ENCODE measurements at regions not wholly inside any gene's neighbourhood (a gene's known extent, or its start where the extent isn't known, plus 50 kb on each side); places are given as distances from the start of the nearest gene placed in this dataset.

DNA sequence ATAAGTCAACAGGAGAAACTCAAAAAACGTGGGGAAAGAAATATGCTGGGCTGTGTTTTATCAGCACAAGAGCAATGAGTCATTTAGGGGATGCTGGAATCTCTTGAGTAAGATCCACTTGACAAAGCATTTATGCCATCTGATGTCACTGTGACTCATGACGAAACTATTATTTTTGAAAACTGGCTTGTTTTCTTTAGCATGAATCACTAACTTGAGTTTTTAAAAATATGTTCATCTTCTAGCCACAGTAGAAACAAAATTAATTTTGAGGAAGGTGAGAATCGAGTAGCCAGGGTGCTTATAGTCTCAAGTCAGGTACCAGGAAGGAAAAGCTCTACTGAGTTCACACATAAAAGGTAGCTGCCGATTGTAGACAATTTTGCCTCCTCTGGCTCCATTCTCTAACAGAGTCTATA is 456.2 kb upstream of the MGAT4C start (continued):
- TF ChIP-seq GLIS2 (tag by site-specific recombination; IDR thresholded peaks at IDR 0.05) (no peak), MYNN (tag by site-specific recombination; IDR thresholded peaks at IDR 0.05; ENCODE audit: borderline replicate concordance) (no peak), ZNF549 (tag by site-specific recombination; IDR thresholded peaks at IDR 0.05) (no peak), ZNF239 (tag by site-specific recombination; IDR thresholded peaks at IDR 0.05) (no peak), ZFP3 (tag by site-specific recombination; IDR thresholded peaks at IDR 0.05; ENCODE audit: low read depth) (no peak), ZNF175 (tag by site-specific recombination; IDR thresholded peaks at IDR 0.05) (no peak), ZNF433 (tag by site-specific recombination; IDR thresholded peaks at IDR 0.05; ENCODE audit: low read depth) (no peak), ZBTB1 (tag by site-specific recombination; IDR thresholded peaks at IDR 0.05) (no peak), ZNF2 (tag by site-specific recombination; IDR thresholded peaks at IDR 0.05) (no peak), ZNF639 (tag by site-specific recombination; IDR thresholded peaks at IDR 0.05) (peak; percentile 72), ZNF560 (tag by site-specific recombination; IDR thresholded peaks at IDR 0.05; ENCODE audit: borderline replicate concordance) (no peak), PRDM1 (tag by site-specific recombination; IDR thresholded peaks at IDR 0.05) (no peak), ZNF677 (tag by site-specific recombination; IDR thresholded peaks at IDR 0.05) (no peak), ZNF658 (tag by site-specific recombination; IDR thresholded peaks at IDR 0.05) (no peak), KLF16 (tag by site-specific recombination; IDR thresholded peaks at IDR 0.05) (no peak), ZEB2 (tag by site-specific recombination; IDR thresholded peaks at IDR 0.05) (peak; percentile 86; the same call in 1 of the 2 replicates), ZSCAN16 (tag by site-specific recombination; IDR thresholded peaks at IDR 0.05) (no peak), ZNF518A (tag by site-specific recombination; conservative IDR thresholded peaks at IDR 0.05; ENCODE audit: low read depth) (no peak), ZNF704 (tag by site-specific recombination; IDR thresholded peaks at IDR 0.05) (no peak), ZNF16 (tag by site-specific recombination; IDR thresholded peaks at IDR 0.05; ENCODE audit: low read depth) (no peak), ZNF76 (tag by site-specific recombination; IDR thresholded peaks at IDR 0.05; ENCODE audit: borderline replicate concordance, low read depth) (no peak), ZNF26 (tag by site-specific recombination; IDR thresholded peaks at IDR 0.05) (no peak), ZNF626 (tag by site-specific recombination; IDR thresholded peaks at IDR 0.05) (no peak), KLF9 (tag by site-specific recombination; IDR thresholded peaks at IDR 0.05; ENCODE audit: low read depth) (no peak), ZNF157 (tag by site-specific recombination; IDR thresholded peaks at IDR 0.05) (no peak)
- TF ChIP-seq, protein P1, sequence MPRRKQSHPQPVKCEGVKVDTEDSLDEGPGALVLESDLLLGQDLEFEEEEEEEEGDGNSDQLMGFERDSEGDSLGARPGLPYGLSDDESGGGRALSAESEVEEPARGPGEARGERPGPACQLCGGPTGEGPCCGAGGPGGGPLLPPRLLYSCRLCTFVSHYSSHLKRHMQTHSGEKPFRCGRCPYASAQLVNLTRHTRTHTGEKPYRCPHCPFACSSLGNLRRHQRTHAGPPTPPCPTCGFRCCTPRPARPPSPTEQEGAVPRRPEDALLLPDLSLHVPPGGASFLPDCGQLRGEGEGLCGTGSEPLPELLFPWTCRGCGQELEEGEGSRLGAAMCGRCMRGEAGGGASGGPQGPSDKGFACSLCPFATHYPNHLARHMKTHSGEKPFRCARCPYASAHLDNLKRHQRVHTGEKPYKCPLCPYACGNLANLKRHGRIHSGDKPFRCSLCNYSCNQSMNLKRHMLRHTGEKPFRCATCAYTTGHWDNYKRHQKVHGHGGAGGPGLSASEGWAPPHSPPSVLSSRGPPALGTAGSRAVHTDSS (tag by site-specific recombination; IDR thresholded peaks at IDR 0.05): no peak
